ENCODE measurements at regions not wholly inside any gene's neighbourhood (a gene's known extent, or its start where the extent isn't known, plus 50 kb on each side); places are given as distances from the start of the nearest gene placed in this dataset.

GRCh38 chr15:87461631-87462030, 794.9 kb downstream of the NTRK3 start:
- no peak for DNase-seq (ENCODE audit: low read depth)
- no peak overlapping the region for H3K4me3 ChIP-seq (ENCODE audit: low read depth, low read length)
- TF ChIP-seq, protein P1, sequence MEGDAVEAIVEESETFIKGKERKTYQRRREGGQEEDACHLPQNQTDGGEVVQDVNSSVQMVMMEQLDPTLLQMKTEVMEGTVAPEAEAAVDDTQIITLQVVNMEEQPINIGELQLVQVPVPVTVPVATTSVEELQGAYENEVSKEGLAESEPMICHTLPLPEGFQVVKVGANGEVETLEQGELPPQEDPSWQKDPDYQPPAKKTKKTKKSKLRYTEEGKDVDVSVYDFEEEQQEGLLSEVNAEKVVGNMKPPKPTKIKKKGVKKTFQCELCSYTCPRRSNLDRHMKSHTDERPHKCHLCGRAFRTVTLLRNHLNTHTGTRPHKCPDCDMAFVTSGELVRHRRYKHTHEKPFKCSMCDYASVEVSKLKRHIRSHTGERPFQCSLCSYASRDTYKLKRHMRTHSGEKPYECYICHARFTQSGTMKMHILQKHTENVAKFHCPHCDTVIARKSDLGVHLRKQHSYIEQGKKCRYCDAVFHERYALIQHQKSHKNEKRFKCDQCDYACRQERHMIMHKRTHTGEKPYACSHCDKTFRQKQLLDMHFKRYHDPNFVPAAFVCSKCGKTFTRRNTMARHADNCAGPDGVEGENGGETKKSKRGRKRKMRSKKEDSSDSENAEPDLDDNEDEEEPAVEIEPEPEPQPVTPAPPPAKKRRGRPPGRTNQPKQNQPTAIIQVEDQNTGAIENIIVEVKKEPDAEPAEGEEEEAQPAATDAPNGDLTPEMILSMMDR (conservative IDR thresholded peaks at IDR 0.05; ENCODE audit: low read depth, low read length): no peak

DNA sequence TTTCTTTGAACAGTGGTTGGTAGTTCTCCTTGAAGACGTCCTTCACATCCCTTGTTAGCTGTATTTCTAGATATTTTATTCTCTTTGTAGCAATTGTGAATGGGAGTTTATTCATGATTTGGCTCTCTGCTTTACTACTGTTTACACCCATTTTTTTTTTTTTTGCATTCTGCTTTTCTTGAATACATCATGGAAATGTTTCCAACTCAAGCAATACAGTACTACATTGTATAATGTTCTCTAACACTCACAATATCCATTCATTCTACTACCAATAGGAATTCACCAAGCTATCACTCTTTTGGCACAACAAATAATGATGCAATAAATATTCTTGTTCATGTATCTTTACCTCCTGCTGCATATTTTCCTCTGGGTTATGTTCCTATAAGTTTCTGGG, 801.7 kb downstream of the NTRK3 start:
- TF ChIP-seq, protein P1 (conservative IDR thresholded peaks at IDR 0.05; ENCODE audit: low read depth, low read length): no peak
- H3K4me3 ChIP-seq (ENCODE audit: low read depth, low read length): no peak overlapping the region
- no peak for DNase-seq (ENCODE audit: low read depth)

DNA sequence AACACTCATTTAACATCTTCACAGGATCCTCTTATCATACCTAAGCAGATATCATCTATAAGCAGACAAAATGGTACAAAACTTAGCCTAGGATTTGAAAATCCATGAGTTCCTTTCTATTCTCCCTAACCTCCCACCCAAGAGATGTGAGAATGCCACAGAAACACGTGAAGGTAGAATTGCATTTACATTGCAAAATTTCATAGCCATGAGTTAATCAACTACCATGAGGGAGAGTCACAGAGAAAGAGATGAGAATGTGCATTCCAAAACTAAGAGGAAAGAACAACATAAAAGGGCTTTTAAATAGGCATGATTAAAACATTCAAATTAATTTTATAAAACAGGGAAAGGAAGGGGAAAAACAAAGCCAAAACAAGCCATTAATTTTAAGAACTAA, 806.2 kb downstream of the NTRK3 start:
- TF ChIP-seq, protein P1 (conservative IDR thresholded peaks at IDR 0.05; ENCODE audit: low read depth, low read length): no peak
- H3K4me3 ChIP-seq (ENCODE audit: low read depth, low read length): no peak overlapping the region
- no peak for DNase-seq (ENCODE audit: low read depth)

DNA sequence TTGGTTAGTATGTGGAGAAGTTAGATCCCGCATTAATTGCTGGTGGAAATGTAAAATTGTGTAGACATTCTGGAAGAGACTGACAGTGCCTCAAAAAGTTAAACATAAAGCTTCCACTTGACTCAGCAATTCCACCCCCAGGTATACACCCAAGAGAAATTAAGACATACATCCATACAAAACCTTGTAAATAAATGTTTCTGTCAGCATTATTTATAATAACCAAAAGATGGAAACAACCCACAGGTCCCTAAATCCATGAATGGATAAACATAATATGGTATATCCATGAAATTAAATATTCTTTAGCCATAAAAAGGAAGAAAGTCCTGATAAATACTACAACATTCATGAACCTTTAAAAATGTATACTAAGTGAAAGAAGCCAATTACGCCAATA, 817.4 kb downstream of the NTRK3 start:
- no peak for DNase-seq (ENCODE audit: low read depth)
- TF ChIP-seq, protein P1 (conservative IDR thresholded peaks at IDR 0.05; ENCODE audit: low read depth, low read length): no peak
- no peak overlapping the region for H3K4me3 ChIP-seq (ENCODE audit: low read depth, low read length)

GRCh38 chr15:87433871-87434270, 822.7 kb downstream of the NTRK3 start:
- TF ChIP-seq, protein P1 (conservative IDR thresholded peaks at IDR 0.05; ENCODE audit: low read depth, low read length): no peak
- H3K4me3 ChIP-seq (ENCODE audit: low read depth, low read length): no peak overlapping the region
- no peak for DNase-seq (ENCODE audit: low read depth)

DNA sequence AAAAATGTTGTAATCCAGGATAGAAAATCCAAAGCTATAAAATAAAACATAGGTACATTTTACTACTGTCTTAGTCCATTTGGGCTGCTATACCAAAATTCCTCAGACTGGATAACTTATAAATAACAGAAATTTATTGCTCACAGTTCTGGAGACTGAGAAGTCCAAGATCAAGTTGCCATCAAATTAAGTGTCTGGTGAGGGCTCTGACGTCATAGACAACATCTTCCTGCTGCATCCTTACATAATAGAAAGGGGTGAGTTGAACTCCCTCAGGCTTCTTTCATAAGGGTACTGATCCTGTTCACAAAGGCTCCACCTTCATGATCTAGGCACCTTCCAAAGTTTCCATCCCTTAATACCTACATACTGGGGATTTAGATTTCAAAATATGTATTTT, 826.8 kb downstream of the NTRK3 start:
- H3K4me3 ChIP-seq (ENCODE audit: low read depth, low read length): no peak overlapping the region
- DNase-seq (ENCODE audit: low read depth): no peak
- TF ChIP-seq, protein P1 (conservative IDR thresholded peaks at IDR 0.05; ENCODE audit: low read depth, low read length): no peak

- no peak overlapping the region for H3K4me3 ChIP-seq (ENCODE audit: low read depth, low read length)
- DNase-seq (ENCODE audit: low read depth): no peak
- TF ChIP-seq, protein P1 (conservative IDR thresholded peaks at IDR 0.05; ENCODE audit: low read depth, low read length): no peak
Observed at GRCh38 chr15:87420017-87420416, 836.5 kb downstream of the NTRK3 start.

Measured in choroid plexus epithelial cell (primary cell).